Hematopoietic multipotent progenitor cell treated with erythropoietin and hydrocortisone succinate and interleukin-3 and kit ligand, for 17 days (in vitro differentiated cells): ENCODE measurements at regions not wholly inside any gene's neighbourhood (a gene's known extent, or its start where the extent isn't known, plus 50 kb on each side); places are given as distances from the start of the nearest gene placed in this dataset.

ENCODE experiments used
- DNase-seq: peaks from one replicate; pipeline ENCODE4 v3.0.0-alpha.2; 2015; ENCODE audit warnings: low spot score

DNA sequence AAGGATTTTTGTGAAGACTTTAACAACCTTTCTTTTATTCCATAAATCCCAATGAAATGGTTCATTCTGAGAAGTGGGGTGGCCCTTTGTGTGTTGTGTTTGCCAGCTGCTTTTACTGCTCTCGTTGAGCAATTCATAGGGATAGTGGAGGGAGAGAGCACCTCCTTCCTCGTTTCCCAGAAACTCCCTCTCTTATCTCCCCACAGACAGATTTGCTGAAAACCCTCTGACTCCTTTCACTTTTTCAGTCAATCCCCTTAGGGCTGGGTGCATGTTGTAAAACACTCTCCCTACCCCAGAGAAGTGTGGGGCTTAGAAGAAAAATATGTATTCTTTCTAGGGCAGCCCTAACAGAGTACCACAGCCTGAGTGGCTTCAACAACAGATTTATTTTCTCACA lies 557.2 kb upstream of the RGMA start:
- DNase-seq = no peak

DNA sequence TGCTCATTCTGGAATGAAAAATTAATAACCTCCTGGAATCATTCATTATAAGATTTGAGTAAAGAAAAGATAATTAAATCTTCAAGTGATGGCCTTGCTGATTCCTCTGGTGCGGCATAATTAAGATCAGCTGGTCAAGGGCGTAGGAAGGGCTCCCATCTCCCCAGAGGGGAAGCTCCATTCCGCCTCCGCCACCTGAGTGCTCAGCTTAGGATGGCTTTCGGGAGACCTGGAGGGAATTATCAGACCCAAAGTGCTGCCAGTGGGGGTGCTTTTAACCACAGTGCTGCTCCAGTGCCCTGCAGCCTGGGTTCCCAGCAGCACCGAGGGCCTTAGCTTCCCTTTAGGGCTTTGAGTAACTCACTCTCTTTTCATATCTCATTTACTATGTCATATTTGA lies 556.6 kb upstream of the RGMA start:
- no peak for DNase-seq

DNA sequence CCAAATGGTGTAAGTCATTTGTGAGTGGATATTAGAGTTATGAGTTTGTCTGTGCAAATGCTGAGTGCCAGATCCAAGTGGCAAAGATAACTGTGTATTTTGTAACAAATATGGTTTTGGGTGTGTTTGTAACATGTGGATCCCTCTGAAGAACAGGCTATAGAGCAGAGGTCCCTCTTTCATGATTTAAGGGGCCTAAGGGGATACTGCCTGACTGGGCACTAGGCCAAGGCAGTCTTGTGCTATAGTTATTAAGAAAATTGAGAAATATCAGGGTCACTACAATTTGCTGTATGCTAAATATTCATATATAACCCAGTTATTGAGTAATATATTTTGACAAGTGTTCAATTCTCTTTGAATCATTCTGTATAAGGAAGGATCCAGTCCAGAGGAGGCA lies 555.6 kb upstream of the RGMA start:
- no peak for DNase-seq

DNA sequence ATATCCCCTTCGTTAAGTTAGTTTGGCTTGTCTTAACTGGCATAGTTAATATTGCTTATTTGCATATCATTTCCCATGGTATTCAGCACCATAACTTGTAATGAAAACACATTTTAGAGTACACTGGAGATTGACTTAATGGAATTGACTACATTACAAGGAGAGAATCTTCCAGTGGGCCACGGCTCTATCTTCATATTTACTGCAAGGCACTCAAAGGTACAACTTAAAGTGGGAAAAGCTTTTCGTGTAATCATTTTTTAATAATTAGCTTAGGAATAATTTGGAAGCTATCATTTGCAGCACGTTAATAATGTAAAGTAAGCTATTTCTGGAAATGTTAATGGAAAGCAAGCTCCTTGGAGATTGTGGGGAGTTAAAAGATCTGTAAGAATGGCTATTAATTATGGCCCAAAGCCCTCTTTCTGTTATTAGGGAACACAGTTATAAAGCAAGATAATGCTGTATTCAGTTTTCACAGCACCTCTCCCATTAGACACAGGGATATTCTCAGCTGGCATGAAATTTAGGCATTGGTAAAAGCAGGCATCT lies 551.5 kb upstream of the RGMA start:
- no peak for DNase-seq

DNA sequence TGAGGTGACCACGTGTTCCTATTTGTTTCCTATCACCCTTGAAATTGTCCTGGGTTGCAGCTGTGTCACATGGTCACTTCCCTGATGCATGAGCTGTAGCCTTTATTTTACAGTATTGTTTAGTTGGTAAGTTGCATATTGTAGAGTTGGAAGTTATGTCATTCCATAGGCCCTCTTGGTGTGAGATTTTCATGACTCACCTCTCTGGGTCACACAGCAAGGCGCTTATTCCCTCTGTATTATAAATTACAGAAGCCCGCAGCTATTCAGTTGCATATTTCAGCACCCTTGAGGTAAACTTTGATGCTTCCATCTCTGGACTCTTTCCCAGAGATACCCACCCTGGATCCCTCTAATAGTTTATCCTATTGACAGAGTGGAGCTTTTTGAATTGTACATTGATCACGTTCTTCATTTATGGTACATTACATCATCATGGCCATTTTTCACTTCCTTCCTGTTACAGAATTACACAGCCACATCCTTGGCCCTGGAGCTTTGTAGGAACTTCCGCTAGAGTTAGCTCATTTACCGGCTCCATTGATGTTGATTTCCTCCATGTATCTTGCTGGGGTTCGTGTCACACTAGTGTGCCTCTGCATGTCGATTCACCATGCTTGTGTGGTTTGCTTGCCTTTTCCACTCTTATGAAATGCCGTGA lies 543.1 kb upstream of the RGMA start:
- DNase-seq = no peak

DNA sequence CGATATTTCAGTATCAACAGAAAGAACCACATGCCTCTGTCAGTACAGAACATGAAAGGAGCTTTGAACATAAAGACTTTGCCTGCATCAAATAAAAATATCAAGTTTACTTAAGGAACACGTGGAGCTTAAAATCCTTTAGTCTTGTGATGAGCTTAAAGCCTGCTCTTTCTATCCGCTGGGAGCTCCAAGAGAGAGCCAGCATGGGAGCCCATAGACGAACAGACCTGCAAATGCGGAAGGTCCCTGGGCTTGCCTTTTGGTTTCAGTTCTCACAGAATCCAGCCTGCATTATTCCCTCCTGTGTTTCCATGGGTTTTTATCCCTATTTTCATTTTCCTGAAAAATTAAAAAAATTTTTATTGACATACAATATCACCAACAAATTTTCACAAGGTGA lies 530.6 kb upstream of the RGMA start:
- no peak for DNase-seq

DNA sequence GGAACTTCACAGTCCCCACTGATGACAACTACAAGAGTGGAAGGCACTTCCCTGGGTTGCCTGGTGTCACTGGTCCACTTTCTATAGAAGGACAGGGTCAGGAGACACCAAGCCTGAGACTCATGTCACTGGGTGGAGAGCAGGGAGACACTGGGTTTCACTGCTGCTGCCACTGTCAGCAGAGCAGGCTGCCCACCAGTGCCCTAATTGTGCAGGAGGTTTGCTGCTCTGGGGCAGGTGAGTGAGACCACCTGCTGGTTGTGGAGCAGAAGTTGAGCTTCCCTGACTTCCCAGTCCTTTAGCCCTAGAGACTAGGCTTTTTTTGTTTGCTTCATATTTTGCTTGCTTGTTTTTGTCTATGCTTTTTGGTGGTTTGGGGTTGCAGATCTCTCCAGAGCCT lies 528.4 kb upstream of the RGMA start:
- DNase-seq = no peak

DNA sequence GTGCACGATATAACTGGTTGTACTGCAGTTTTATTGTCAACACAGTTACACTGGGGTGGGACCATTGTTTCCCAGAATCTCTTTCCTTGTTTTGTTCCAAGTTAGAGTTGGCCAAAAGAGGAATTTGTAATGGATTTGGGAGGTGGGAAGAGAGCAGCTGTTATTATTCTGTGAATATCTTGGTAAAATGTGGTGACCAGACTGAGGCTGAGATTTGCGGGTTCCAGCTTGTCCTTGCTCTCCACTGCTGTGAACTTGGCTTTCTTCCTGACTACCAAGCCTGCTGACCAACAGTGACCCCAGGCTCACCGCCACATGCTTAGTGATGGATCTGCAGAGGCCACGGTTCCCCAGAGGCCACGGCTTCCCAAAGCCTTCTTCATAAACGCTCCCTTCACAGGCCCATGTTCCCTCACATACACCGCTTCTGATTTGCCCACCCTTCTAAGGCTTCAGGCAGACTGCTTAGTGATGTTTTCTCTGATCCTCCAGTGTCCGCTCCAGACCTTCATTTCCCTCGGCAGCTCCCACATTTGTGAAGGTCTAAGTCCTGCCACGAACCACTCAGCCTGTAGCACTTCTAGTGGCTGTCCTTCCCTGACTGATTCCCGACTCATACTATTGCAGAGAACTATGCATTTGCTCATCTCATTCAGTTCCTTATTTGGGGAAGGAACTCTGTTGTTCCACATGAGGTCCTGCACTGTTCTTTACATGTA lies 525.5 kb upstream of the RGMA start:
- no peak for DNase-seq

DNA sequence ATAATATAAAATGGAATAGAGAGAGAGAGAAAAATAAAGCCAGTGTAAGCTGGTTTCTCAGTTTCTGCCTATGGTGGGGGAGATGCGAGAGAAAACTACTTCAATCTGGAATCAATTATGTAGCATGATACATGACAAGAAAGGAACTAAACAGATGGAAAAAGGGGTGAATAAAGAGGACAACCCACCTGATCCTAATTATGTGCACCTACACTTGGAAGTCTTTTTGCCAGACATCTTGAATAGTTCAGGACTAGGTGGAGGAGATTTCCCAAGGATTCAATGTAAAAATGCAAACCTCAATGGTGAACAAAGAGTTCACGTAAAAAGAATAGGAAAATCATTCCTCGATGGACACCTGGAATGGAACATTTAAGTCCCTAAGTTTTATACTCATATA lies 524.4 kb upstream of the RGMA start:
- no peak for DNase-seq

DNA sequence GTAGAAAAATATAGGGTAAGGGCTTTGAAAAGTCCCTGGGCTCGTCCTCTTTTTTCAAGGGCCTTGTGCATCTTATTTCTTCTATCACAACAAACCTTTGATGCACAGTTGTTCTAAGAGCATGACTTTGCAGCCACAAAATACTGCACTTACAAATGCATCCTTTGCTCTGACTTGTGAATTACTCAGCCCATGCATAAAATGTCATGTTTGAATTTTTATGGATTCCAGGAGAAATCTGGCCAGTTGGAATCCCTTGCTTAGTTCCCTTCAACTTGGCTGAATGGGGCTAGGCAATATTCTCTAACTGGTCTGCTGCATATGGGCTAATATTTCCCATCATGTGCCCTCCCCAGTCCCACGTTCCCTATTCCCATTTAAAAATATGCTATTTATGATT lies 523.9 kb upstream of the RGMA start:
- DNase-seq = no peak

DNA sequence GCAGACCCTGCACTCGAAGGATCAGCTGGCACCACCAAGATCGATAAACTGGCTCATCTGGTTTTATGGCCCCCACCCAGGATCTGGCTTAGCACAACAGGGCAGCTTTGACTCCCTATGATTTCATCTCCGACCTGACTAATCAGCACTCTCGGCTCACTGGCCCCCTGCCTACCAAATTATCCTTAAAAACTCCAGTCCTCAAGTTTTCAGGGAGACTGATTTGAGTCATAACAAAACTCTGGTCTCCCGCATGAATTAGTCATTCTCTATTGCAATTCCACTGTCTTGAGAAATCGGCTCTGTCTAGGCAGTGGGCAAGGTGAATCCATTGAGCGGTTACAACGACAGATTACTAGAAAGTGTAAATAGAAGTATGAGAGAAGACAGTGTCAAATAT lies 521.9 kb upstream of the RGMA start:
- no peak for DNase-seq

DNA sequence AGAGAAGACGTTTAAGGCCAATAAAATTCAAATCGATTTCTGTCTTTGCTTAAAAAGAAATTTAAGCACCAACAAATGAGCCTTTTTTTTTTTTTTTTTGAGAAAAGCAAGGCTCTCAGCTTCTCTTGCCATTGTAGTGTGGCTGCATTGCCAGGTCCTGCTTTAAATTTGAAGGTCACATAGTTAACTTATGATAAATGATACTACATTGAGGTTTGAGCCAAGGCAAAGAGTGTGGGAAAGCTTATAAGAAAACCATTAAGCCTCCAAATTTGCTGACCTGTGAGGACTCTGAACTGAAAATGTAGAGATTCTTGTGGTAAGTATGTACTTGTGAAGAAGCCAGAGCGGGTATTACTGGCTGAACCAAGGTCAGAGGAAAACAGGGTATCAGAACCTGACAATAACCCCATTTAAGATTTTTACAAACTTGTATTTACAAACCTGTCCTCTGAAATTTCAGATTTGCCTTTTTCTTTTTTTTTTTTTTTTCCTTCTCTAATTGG lies 519.7 kb upstream of the RGMA start:
- DNase-seq = no peak

DNA sequence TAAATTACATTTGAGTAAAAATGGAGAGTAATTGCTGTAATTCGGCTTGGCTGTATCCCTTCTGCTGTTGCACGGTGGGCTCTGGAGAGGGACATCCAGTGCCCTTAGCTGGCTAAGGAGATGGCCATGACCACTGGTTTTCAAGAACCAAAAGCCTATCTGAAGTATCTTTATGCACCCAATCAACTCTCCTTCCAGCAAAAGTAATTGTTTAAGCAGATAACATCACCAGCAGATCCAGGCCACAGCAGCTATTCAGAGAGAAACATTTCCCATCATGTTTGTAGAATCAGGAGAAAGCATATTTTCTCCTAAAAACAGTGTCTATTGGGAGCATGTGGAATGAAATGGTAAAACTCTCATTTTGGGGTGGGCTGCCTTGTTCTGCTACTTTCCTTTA lies 514.5 kb upstream of the RGMA start:
- no peak for DNase-seq

DNA sequence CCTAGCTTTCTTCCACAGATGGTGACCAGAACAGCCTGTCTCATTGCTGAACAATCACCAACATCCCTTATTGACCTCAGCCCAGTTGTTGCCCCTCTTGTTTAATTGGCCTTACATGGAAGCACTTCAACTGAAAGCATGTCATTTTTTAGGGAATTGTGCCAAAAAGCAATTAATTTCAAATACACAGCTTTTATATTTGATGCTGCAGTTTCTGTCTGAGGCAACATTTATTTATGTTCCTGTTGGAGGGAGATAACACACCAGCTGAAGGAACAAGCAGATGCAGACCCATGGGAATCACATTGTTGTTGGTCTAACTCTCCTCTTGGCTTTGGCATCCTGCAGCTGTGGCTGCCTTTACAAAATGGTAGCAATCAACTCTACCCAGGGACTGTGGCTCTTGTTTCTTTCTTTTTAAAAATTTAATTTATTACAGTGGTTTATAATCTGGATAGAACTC lies 498.1 kb upstream of the RGMA start:
- DNase-seq = no peak

DNA sequence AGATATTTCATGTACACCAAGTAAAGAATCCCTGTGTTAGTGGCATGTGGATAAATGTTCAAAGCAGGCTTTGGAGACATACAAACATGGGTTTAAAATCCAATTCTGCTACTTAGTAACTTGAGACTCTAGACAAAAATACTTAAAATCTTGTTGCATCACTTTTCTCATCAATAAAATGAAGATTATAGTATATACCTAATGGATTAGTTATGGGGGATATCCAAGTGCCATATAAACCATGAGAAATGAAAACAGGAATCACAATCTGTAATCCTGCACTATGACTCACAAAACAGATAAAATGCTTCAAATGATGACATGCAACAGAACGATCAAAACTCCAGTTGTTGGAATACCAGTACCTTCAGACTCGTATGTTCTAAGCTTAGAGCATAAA lies 496.0 kb upstream of the RGMA start:
- no peak for DNase-seq

DNA sequence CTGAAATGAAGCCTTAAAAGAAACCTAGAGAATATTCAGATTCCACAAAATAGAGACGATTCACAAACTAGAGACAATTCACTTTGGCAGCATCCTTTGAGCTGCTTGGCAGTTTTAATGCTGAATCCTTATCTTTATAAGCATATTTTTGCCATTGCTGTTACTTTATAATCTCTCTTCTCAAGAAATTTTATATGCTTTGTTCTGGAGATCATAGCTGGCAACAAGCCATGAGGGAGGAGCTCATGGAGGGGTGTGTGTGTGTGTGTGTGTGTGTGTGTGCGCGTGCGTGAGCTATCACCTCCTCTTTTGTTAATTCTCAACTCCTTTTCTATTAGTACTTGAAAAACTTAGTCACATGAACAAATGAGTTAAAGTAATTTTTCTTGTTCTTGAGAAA lies 495.0 kb upstream of the RGMA start:
- no peak for DNase-seq

DNA sequence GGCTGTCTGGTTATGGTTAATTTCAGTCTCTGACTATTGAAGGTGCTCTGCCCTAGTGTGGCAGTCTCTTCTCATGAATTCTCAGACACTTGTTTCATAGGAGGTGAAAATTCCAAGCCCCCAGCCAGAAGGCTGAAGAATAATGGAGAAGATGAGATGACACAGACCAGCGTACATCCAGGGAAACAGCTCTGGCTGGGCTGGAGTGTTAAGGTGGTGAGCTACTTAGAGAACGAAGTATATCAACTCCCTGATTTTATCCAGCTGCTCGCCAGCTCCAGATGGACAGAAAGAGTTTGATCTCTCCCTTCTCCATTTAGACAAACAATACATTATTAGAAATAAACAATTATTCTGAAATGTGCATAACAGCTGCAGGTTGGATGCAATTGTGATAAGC lies 494.5 kb upstream of the RGMA start:
- no peak for DNase-seq

DNA sequence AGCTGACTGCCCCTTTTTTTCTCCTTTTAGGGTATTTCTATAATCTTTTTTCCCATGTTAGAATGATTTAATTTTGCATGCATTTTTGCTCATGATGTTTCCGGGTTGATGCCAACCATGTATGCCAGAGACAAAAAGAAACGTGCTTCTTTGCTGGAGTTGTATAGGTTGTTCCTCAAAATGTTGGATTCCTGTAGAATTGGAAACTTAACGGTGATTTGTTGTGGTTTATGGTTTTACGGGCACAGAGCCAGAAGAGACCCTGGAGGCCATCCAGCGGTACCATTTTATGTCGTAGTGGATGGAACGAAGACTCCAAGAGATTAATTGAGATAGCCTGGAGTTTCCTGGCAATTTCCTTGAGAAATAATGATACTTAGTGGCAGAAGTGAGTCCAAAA lies 481.5 kb upstream of the RGMA start:
- no peak for DNase-seq

DNA sequence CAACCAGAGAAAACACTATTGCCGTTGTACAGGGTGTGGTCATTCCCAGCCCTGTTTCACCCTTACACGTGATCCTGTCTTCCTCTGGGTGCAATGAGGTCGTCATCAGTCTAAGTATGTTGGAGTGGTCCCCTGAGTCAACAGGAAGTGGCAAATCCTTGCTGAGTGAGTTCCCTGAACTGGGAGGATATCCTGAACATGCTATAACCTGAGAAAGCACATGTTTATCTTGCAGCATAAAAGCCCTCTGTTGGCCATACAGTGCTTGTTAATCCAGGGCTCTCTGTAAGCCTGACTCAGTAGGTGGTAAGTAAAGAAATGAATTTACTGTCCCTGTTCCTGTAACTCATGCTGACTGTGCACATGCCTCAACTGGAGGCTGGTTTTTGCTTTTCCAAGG lies 477.8 kb upstream of the RGMA start:
- DNase-seq = no peak

DNA sequence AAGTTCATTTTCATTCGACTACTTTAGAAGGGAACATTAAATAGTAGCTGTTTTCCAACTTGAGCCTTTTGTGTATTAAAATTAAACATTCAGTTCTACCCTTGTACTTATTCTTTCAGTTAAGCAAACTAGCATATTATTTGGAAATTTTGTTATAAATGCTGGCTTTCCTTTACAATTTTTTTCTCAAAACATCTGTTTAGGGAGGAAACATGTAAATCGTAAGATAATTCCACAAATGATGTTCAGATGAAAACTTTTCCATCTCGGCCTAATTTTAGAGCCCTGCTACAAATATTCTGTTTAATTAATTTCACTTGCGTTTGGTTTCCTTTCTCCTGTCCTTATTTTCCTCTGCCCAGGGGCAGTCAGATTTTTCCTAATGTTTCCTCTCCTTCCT lies 476.2 kb upstream of the RGMA start:
- DNase-seq = no peak

DNA sequence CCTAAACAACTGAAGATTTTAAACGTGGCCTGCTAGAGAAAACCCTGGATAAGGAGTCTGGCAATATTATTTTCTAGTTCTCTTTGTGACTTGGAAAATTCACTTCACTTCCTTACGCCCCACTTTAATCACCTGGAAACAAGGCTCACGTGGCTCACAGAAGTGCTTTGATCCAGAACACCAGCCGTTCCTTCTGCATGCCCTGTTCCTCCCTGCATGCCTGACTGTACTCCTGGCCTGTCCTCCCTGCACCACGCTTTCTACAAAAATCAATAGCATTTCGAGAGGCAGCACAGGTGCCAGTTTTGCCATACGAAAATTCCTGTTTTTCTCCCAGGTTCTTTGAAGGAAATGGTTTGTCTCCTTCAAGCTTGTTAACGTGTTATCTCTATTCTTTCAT lies 474.2 kb upstream of the RGMA start:
- no peak for DNase-seq

DNA sequence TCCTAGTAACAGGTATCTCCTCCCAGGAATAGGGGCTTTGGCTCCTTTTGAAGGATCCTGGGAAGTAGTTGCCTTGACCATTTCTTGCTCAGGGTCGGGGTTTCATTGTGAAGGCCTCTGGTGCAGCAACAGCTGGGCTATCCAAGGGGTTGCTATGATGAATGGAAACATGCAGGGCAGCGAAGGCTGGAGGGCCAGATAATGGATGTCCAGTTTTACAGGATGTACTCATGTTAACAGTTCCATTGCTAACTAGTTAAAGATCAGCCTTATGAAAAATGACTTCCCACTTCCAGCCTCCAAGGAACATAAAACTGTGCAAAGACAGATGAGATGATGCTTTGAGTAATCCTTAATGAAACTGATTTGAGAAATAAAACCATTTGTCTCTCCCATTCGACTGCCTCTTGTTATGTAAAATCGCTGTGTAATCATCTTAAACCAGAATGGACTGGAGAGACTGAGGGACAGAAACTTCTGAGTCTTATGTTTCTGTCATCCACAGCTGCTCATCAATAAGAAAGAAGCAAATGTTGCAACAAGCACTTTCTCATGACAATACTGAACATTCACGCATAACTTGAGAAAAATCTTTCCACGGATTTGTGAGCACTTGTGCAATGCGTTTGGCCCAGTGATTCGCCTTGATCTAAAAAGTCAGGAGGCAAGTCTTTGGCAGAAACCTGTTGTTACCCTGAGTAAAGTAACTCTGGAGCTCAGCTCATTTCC lies 473.5 kb upstream of the RGMA start:
- no peak for DNase-seq

DNA sequence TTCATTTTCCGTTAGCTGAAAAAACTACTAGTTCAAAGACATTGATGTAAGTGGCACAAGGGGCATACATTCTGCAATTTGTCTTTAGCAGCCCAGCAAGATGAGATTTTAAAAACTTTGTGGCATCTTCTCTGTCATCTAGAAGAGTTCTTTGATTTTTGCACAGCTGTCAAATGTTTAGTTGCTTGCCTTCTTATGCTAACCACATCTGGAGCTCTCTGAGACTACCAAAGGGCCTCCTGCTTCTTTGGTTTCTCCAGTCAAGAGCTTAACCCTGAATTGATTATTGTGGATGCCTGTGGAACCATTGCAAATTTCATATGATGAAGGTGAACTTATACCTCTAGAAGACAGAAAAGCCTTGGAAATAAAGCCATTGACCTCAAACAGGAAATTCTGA lies 468.7 kb upstream of the RGMA start:
- no peak for DNase-seq
